ENCODE measurements at regions not wholly inside any gene's neighbourhood (a gene's known extent, or its start where the extent isn't known, plus 50 kb on each side); places are given as distances from the start of the nearest gene placed in this dataset.

DNA sequence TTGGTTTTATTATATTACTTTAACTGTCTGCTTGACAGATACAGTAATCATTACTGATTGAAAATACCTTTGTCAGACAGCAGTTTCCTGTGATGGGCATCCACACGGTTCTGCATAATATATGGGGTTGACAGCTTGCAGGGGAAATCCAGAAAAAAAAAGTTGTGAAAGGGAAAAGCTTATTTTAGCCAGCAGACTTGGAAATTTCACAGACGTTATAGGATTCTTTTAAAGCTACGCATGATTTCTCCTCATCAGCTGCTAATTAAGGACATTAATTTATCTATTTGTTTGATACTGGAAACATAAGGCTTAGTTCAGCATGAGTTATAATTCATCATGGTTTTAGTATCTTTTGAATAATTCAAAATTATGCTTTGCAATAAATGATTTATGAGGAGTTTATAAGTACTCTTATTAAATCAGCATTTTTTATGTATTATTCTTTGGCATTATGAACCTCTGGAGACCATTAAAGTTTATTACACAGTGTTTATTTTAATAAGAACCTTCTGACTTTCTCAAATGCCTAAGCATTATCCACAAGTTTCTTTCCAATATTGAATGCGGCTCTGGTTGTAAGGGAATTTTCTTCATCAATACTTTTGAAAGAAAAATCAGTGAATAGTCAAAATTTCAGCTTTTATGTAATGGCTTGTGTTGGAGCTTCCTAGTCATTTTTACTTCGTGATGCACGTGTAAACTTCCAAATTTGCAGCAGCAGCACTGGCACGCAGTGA is 235.3 kb upstream of the KCNK2 start:
- no peaks in the 10 kb centered on the region for H3K9me3 ChIP-seq (ENCODE audit: low read depth)
- H3K4me3 Mint-ChIP-seq: no peak overlapping the region
- H3K27ac Mint-ChIP-seq: no peak overlapping the region
- no peaks in the 10 kb centered on the region for H3K79me2 ChIP-seq (ENCODE audit: low read depth)
- H3F3A ChIP-seq (ENCODE audit: low read depth): no peaks in the 10 kb centered on the region
- H3K4me2 ChIP-seq: no peak overlapping the region
- no peaks in the 10 kb centered on the region for H3K27me3 Mint-ChIP-seq (ENCODE audit: insufficient read depth, low read depth)
- no peak for TF ChIP-seq EZH2phosphoT487 (IDR thresholded peaks at IDR 0.05)
- TF ChIP-seq EZH2 (IDR thresholded peaks at IDR 0.05): no peak
- TF ChIP-seq, protein P1, sequence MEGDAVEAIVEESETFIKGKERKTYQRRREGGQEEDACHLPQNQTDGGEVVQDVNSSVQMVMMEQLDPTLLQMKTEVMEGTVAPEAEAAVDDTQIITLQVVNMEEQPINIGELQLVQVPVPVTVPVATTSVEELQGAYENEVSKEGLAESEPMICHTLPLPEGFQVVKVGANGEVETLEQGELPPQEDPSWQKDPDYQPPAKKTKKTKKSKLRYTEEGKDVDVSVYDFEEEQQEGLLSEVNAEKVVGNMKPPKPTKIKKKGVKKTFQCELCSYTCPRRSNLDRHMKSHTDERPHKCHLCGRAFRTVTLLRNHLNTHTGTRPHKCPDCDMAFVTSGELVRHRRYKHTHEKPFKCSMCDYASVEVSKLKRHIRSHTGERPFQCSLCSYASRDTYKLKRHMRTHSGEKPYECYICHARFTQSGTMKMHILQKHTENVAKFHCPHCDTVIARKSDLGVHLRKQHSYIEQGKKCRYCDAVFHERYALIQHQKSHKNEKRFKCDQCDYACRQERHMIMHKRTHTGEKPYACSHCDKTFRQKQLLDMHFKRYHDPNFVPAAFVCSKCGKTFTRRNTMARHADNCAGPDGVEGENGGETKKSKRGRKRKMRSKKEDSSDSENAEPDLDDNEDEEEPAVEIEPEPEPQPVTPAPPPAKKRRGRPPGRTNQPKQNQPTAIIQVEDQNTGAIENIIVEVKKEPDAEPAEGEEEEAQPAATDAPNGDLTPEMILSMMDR (IDR thresholded peaks at IDR 0.05): no peak
- H3K27me3 ChIP-seq: no peaks in the 10 kb centered on the region
- DNase-seq (ENCODE audit: low spot score): no peak
- H3K36me3 ChIP-seq: no peaks in the 10 kb centered on the region
- H3K9me3 Mint-ChIP-seq: no peaks in the 10 kb centered on the region
- no peaks in the 10 kb centered on the region for H3K4me1 Mint-ChIP-seq
- no peaks in the 10 kb centered on the region for H3K4me1 ChIP-seq
- no peak overlapping the region for H3K4me3 ChIP-seq
- H2AFZ ChIP-seq (replicated peaks): no peak overlapping the region
- H3K36me3 Mint-ChIP-seq: no peaks in the 10 kb centered on the region
- H3K9ac ChIP-seq: no peak overlapping the region
- no peak overlapping the region for H3K27ac ChIP-seq
- no peaks in the 10 kb centered on the region for H4K20me1 ChIP-seq (ENCODE audit: low read depth)

DNA sequence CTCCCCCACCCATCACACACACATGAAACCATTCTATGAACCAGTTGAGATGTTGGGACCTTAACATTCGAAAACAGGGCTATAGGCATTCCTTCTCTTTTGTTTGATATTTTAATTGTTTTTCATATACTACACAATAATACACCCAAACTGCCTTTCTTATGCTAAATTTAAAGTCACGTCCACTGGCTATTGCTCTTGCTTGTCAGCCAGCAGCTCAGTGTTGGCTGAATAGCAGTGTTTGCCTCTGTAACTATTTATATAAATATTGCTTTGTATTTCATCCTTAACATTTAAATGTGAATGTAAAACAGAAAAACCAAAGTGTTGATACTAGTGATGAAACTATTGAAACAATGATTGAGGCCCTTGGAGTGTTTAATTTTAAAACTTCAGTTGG is 234.4 kb upstream of the KCNK2 start:
- TF ChIP-seq EZH2 (IDR thresholded peaks at IDR 0.05) (no peak), EZH2phosphoT487 (IDR thresholded peaks at IDR 0.05) (no peak)
- TF ChIP-seq, protein P1 (IDR thresholded peaks at IDR 0.05): no peak
- no peaks in the 10 kb centered on the region for H3K79me2 ChIP-seq (ENCODE audit: low read depth)
- no peak overlapping the region for H3K4me2 ChIP-seq
- H2AFZ ChIP-seq (replicated peaks): no peak overlapping the region
- no peak for DNase-seq (ENCODE audit: low spot score)
- H3K4me1 Mint-ChIP-seq: no peaks in the 10 kb centered on the region
- no peaks in the 10 kb centered on the region for H3K9me3 ChIP-seq (ENCODE audit: low read depth)
- no peaks in the 10 kb centered on the region for H3K27me3 Mint-ChIP-seq (ENCODE audit: insufficient read depth, low read depth)
- no peak overlapping the region for H3K27ac Mint-ChIP-seq
- no peaks in the 10 kb centered on the region for H3K4me1 ChIP-seq
- no peaks in the 10 kb centered on the region for H3K36me3 ChIP-seq
- no peak overlapping the region for H3K27ac ChIP-seq
- H3K9ac ChIP-seq: no peak overlapping the region
- H3K4me3 Mint-ChIP-seq: no peak overlapping the region
- H4K20me1 ChIP-seq (ENCODE audit: low read depth): no peaks in the 10 kb centered on the region
- H3K27me3 ChIP-seq: no peaks in the 10 kb centered on the region
- no peaks in the 10 kb centered on the region for H3K36me3 Mint-ChIP-seq
- H3F3A ChIP-seq (ENCODE audit: low read depth): no peaks in the 10 kb centered on the region
- no peak overlapping the region for H3K4me3 ChIP-seq
- H3K9me3 Mint-ChIP-seq: no peaks in the 10 kb centered on the region

DNA sequence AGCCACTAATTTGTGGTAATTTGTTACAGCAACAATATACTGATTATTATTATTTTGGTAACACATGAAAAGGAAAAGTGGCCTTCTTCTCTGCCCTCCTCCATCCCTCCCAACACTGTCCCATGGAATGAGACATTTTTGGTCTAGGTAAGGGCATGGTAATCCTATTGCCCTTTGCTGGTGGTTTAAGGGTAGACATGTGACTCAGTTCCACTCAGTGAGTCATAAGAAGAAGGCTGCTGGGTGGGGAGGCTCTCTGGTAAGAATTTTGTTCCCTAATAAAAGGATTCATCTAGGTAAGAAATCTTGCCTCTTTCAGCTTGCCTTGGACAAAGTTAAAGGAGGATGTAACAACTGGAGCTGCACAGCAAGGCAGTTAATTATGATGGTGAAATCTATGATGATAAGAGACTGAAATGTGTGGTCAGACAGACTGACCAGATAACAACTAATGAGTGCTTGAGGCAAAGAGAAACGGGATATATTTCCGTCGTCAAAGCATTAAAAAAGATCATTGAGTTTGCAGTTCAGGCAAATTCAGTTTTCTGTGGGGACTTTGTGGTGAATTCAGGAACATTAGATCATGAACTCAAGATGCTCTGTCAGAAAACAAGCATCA is 232.0 kb upstream of the KCNK2 start:
- no peak overlapping the region for H3K4me2 ChIP-seq
- H3K9ac ChIP-seq: no peak overlapping the region
- no peaks in the 10 kb centered on the region for H4K20me1 ChIP-seq (ENCODE audit: low read depth)
- Mint-ChIP-seq H3K4me3 (no peak overlapping the region), H3K36me3 (no peaks in the 10 kb centered on the region), H3K9me3 (no peaks in the 10 kb centered on the region), H3K27ac (no peak overlapping the region), H3K4me1 (no peaks in the 10 kb centered on the region), H3K27me3 (ENCODE audit: insufficient read depth, low read depth) (no peaks in the 10 kb centered on the region)
- no peak for DNase-seq (ENCODE audit: low spot score)
- no peak overlapping the region for H2AFZ ChIP-seq (replicated peaks)
- no peaks in the 10 kb centered on the region for H3F3A ChIP-seq (ENCODE audit: low read depth)
- H3K27ac ChIP-seq: no peak overlapping the region
- H3K79me2 ChIP-seq (ENCODE audit: low read depth): no peaks in the 10 kb centered on the region
- H3K4me3 ChIP-seq: no peak overlapping the region
- H3K36me3 ChIP-seq: no peaks in the 10 kb centered on the region
- H3K27me3 ChIP-seq: no peaks in the 10 kb centered on the region
- no peaks in the 10 kb centered on the region for H3K9me3 ChIP-seq (ENCODE audit: low read depth)
- no peaks in the 10 kb centered on the region for H3K4me1 ChIP-seq
- no peak for TF ChIP-seq EZH2 (IDR thresholded peaks at IDR 0.05)
- TF ChIP-seq, protein P1 (IDR thresholded peaks at IDR 0.05): no peak
- TF ChIP-seq EZH2phosphoT487 (IDR thresholded peaks at IDR 0.05): no peak
